Activated T-helper 9 cell treated with anti-CD3 and anti-CD28 coated beads, Interleukin-2, amount 50 U/mL, for 16 hours (primary cell): ENCODE measurements at regions not wholly inside any gene's neighbourhood (a gene's known extent, or its start where the extent isn't known, plus 50 kb on each side); places are given as distances from the start of the nearest gene placed in this dataset.

ENCODE experiments used
- DNase-seq: peaks from one replicate; pipeline ENCODE4 v3.0.0-alpha.2; 2020; ENCODE audit warnings: low read depth

GRCh38 chr6:25013246-25013645, 77.5 kb upstream of the RIPOR2 start:
- DNase-seq: no peak

- no peak for DNase-seq
Observed at GRCh38 chr6:25014369-25014768, 78.6 kb upstream of the RIPOR2 start.

- no peak for DNase-seq
Observed at GRCh38 chr6:25014791-25015560, 79.2 kb upstream of the RIPOR2 start.

- DNase-seq: no peak
Observed at GRCh38 chr6:25016014-25016720, 80.4 kb upstream of the RIPOR2 start.

- no peak for DNase-seq
Observed at GRCh38 chr6:25017486-25017885, 81.7 kb upstream of the RIPOR2 start.

- DNase-seq: peak; percentile 72
Observed at GRCh38 chr6:25017932-25018567, 82.3 kb upstream of the RIPOR2 start.

GRCh38 chr6:25018568-25018954, 82.8 kb upstream of the RIPOR2 start:
- DNase-seq: no peak

- DNase-seq: no peak
Observed at GRCh38 chr6:25022140-25022553, 86.4 kb upstream of the RIPOR2 start.

GRCh38 chr6:25023781-25024180, 88.0 kb upstream of the RIPOR2 start:
- DNase-seq: no peak

GRCh38 chr6:25024821-25025220, 89.1 kb upstream of the RIPOR2 start:
- no peak for DNase-seq

- DNase-seq: no peak
Observed at GRCh38 chr6:25025248-25025918, 89.6 kb upstream of the RIPOR2 start.

GRCh38 chr6:25025919-25026301, 90.2 kb upstream of the RIPOR2 start:
- DNase-seq: no peak

GRCh38 chr6:25026723-25027122, 91.0 kb upstream of the RIPOR2 start:
- DNase-seq: no peak

- DNase-seq: peak; percentile 74
Observed at GRCh38 chr6:25027221-25027916, 91.6 kb upstream of the RIPOR2 start.

GRCh38 chr6:25028328-25028727, 92.6 kb upstream of the RIPOR2 start:
- DNase-seq: no peak

GRCh38 chr6:25032934-25033333, 97.2 kb upstream of the RIPOR2 start:
- no peak for DNase-seq

- DNase-seq: no peak
Observed at GRCh38 chr6:25034431-25034921, 98.7 kb upstream of the RIPOR2 start.

GRCh38 chr6:25035174-25035511, 99.4 kb upstream of the RIPOR2 start:
- no peak for DNase-seq

GRCh38 chr6:25035512-25036435, 100.0 kb upstream of the RIPOR2 start:
- no peak for DNase-seq

- no peak for DNase-seq
Observed at GRCh38 chr6:25036461-25036860, 100.7 kb upstream of the RIPOR2 start.

- no peak for DNase-seq
Observed at GRCh38 chr6:25038300-25038699, 102.5 kb upstream of the RIPOR2 start.
